IgD-negative memory B cell (primary cell): ENCODE measurements at regions not wholly inside any gene's neighbourhood (a gene's known extent, or its start where the extent isn't known, plus 50 kb on each side); places are given as distances from the start of the nearest gene placed in this dataset.

Experiments used
- H3K27ac Mint-ChIP-seq, 3 donors: one replicate each; pipeline ENCODE4 v1.8.0; 2020 to 2022; ENCODE audit warnings: mild to moderate bottlenecking in 3 of 3, mixed read lengths in 3 of 3, moderate library complexity in 1 of 3
- H3K27me3 Mint-ChIP-seq: one replicate; pipeline ENCODE4 v1.8.0; 2021; ENCODE audit warnings: mixed read lengths
- H3K36me3 Mint-ChIP-seq: one replicate; pipeline ENCODE4 v1.8.0; 2020; ENCODE audit warnings: mild to moderate bottlenecking, mixed read lengths
- H3K4me1 Mint-ChIP-seq, 3 donors: one replicate each; pipeline ENCODE4 v1.8.0; 2020 to 2022; ENCODE audit warnings: mixed read lengths in 3 of 3, mild to moderate bottlenecking in 1 of 3
- H3K4me3 Mint-ChIP-seq, 4 donors: one replicate each; pipeline ENCODE4 v1.8.0; 2020 to 2022; ENCODE audit warnings: mild to moderate bottlenecking in 4 of 4, mixed read lengths in 4 of 4, moderate library complexity in 3 of 4
- H3K9me3 Mint-ChIP-seq, 3 donors: one replicate each; pipeline ENCODE4 v1.8.0; 2020 to 2021; ENCODE audit warnings: mixed read lengths in 3 of 3, mild to moderate bottlenecking in 1 of 3

DNA sequence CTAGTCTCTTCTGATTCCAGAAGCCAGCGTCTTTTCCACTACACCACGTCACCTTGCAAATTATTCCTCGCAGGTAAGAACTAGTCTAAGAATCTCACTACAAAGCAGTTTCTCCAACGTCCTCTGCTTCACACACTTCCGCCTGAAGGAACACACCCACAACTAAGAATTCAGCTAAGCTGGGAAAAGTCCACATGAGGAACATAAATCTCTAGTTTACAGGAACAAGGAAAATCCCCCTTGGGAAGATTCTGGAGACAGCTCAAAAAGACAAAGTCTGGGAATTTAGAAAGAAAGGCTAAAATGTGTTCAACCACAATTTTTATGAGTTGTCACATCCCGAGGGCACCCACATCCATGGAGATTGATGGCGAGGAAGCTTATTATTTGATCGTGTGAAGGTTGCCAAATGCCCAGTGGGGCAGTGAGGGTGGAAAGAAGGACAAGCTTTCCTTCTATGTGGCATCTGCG is 780.2 kb upstream of the TBX3 start:
- peaks cover 0 to 5% (median 4%) of the 10 kb centered on the region in 3 donors for H3K9me3 Mint-ChIP-seq
- no peaks in the 10 kb centered on the region for H3K4me1 Mint-ChIP-seq
- no peaks in the 10 kb centered on the region for H3K36me3 Mint-ChIP-seq
- no peak overlapping the region for H3K27ac Mint-ChIP-seq
- H3K4me3 Mint-ChIP-seq: no peak overlapping the region
- H3K27me3 Mint-ChIP-seq: peaks cover 2% of the 10 kb centered on the region

DNA sequence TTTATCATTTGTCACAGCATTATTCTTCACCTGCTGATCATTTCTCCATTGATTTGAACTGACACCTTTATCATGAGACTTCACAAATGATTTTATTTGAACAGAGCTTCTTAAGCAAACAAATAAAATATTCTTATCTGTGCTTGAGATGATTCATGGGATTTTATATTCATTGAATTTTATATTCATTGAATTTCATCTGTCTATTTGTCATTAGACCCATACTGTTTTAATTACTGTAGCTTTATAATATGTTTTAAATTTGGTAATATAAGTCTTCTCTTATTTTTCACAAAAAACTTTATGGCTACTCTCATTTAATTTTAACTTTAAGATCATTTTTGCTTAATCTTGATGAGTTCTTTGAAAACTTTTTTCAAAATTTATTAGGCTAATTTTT is 777.4 kb upstream of the TBX3 start:
- Mint-ChIP-seq H3K9me3 (peaks cover 0 to 17% (median 7%) of the 10 kb centered on the region in 3 donors), H3K36me3 (no peaks in the 10 kb centered on the region), H3K27ac (no peak overlapping the region), H3K4me3 (no peak overlapping the region), H3K27me3 (peaks cover 2% of the 10 kb centered on the region), H3K4me1 (no peaks in the 10 kb centered on the region)

DNA sequence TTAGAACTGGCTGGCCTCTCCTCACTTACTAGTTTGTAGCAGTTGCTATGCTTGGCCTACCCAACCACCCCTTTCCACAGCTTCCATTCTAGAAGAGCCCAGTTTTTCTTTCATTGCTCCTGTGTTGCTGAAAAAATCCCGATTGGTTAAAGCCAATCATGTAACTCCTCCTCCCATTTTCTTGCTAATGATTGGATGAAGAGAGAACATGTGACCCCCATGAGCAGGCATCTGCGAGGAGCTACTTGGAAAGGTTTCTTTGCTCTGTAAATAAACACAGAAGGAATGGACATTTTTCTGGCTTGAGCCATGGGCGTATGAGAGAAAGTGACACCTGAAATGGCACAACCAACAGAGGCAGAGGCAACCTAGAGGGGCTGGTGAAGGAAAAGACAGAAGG is 773.8 kb upstream of the TBX3 start:
- Mint-ChIP-seq H3K4me1 (no peaks in the 10 kb centered on the region), H3K9me3 (peaks cover 0 to 22% (median 7%) of the 10 kb centered on the region in 3 donors), H3K36me3 (no peaks in the 10 kb centered on the region), H3K27me3 (peaks cover 2% of the 10 kb centered on the region), H3K27ac (no peak overlapping the region), H3K4me3 (no peak overlapping the region)

- peaks cover 9% of the 10 kb centered on the region for H3K27me3 Mint-ChIP-seq
- H3K4me3 Mint-ChIP-seq: peak overlapping the region in 1 of 4 donors; percentile 24
- no peaks in the 10 kb centered on the region for H3K36me3 Mint-ChIP-seq
- H3K27ac Mint-ChIP-seq: no peak overlapping the region
- peaks cover 0 to 22% (median 7%) of the 10 kb centered on the region in 3 donors for H3K9me3 Mint-ChIP-seq
- H3K4me1 Mint-ChIP-seq: peaks cover 0 to 2% (median 0%) of the 10 kb centered on the region in 3 donors
These were observed 773.1 kb upstream of the TBX3 start for GRCh38 chr12:115456946-115457689.

DNA sequence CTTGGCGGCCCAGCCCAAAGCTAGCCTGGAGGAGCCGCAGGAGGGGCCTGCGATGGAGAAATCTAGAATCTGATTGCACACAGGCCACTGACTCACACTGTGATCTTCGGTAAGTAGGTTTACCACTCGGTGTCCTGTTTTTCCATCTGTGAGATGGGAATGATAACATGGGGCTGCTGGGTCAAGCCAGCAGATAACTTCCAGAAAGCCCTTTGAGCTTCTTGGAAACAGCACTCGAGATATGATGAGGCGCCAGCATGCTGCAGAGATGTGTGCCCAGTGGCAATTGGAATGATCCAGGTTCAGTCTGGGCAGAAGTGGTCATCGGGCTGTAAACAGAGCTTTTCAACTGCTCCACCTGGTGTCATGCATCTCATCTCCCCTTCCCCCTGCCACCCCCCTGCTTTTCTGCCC is 771.3 kb upstream of the TBX3 start:
- H3K4me1 Mint-ChIP-seq: peaks cover 0 to 7% (median 2%) of the 10 kb centered on the region in 3 donors
- H3K9me3 Mint-ChIP-seq: peaks cover 0 to 18% (median 4%) of the 10 kb centered on the region in 3 donors
- H3K4me3 Mint-ChIP-seq: no peak overlapping the region
- H3K36me3 Mint-ChIP-seq: no peaks in the 10 kb centered on the region
- peaks cover 17% of the 10 kb centered on the region for H3K27me3 Mint-ChIP-seq
- no peak overlapping the region for H3K27ac Mint-ChIP-seq

- peaks cover 22% of the 10 kb centered on the region for H3K27me3 Mint-ChIP-seq
- no peaks in the 10 kb centered on the region for H3K36me3 Mint-ChIP-seq
- no peak overlapping the region for H3K4me3 Mint-ChIP-seq
- peaks cover 0 to 7% (median 2%) of the 10 kb centered on the region in 3 donors for H3K4me1 Mint-ChIP-seq
- H3K9me3 Mint-ChIP-seq: peaks cover 0 to 14% (median 0%) of the 10 kb centered on the region in 3 donors
- H3K27ac Mint-ChIP-seq: peak overlapping the region in 1 of 3 donors; percentile 47
These were observed 768.8 kb upstream of the TBX3 start for GRCh38 chr12:115452751-115453281.

- H3K27me3 Mint-ChIP-seq: peaks cover 22% of the 10 kb centered on the region
- H3K36me3 Mint-ChIP-seq: no peaks in the 10 kb centered on the region
- H3K9me3 Mint-ChIP-seq: peaks cover 0 to 7% (median 0%) of the 10 kb centered on the region in 3 donors
- peak overlapping the region in 3 of 4 donors; percentile 46 to 80 (median 50) for H3K4me3 Mint-ChIP-seq
- no peak overlapping the region for H3K27ac Mint-ChIP-seq
- peaks cover 0 to 7% (median 2%) of the 10 kb centered on the region in 3 donors for H3K4me1 Mint-ChIP-seq
These were observed 768.1 kb upstream of the TBX3 start for GRCh38 chr12:115451780-115452736.

GRCh38 chr12:115451151-115451779 is 767.3 kb upstream of the TBX3 start:
- no peak overlapping the region for H3K27ac Mint-ChIP-seq
- peak overlapping the region in 3 of 4 donors; percentile 25 to 47 (median 46) for H3K4me3 Mint-ChIP-seq
- H3K9me3 Mint-ChIP-seq: peaks cover 0 to 4% (median 0%) of the 10 kb centered on the region in 3 donors
- H3K4me1 Mint-ChIP-seq: peaks cover 0 to 7% (median 2%) of the 10 kb centered on the region in 3 donors
- H3K36me3 Mint-ChIP-seq: no peaks in the 10 kb centered on the region
- peaks cover 22% of the 10 kb centered on the region for H3K27me3 Mint-ChIP-seq

GRCh38 chr12:115450710-115451109 is 766.7 kb upstream of the TBX3 start:
- Mint-ChIP-seq H3K4me1 (peaks cover 0 to 7% (median 2%) of the 10 kb centered on the region in 3 donors), H3K4me3 (peak overlapping the region in 2 of 4 donors; percentile 47 to 76), H3K27ac (no peak overlapping the region), H3K36me3 (no peaks in the 10 kb centered on the region), H3K27me3 (peaks cover 22% of the 10 kb centered on the region), H3K9me3 (no peaks in the 10 kb centered on the region)

- Mint-ChIP-seq H3K36me3 (no peaks in the 10 kb centered on the region), H3K4me1 (peaks cover 0 to 7% (median 2%) of the 10 kb centered on the region in 3 donors), H3K9me3 (no peaks in the 10 kb centered on the region), H3K4me3 (no peak overlapping the region), H3K27me3 (peaks cover 22% of the 10 kb centered on the region), H3K27ac (no peak overlapping the region)
These were observed 766.0 kb upstream of the TBX3 start for GRCh38 chr12:115450017-115450416.

DNA sequence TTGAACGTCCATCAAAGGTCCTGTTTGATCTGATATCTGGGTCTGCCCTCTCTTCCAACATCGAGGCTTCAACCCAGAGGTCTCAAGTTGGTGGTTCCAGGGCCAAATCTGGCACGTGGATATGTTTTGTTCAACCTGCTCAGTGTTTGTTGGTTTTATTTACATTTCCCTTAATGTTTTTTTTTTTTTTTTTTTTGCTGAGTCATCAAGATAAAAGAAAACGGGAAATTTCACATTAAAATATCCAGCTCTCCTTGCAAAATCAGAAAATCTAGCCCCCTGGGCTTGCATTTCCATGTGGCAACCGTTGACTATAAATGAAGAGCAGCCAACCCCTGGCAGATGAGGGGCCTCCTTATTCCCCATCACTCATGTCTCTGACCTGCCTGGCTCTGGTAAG is 765.6 kb upstream of the TBX3 start:
- Mint-ChIP-seq H3K4me1 (peaks cover 0 to 7% (median 2%) of the 10 kb centered on the region in 3 donors), H3K27ac (no peak overlapping the region)

DNA sequence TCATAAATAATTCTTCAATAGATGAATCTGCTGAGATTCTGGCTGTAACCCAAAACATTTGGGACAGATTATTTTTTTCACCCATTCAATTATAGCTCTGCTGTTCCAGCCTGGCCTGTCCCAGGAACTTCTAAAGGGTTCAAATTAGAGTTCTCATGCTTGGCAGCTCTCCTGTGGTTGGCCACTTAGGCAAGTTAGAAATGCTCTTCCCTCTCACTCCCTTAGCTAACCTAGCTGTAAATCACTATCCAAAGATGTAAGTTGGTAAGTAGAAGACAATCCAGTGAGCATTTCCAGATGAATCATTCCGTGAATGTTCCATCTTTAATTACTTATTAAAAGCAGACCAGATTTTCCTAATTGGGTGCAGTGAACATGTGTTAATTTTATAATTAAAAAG is 760.4 kb upstream of the TBX3 start:
- Mint-ChIP-seq H3K4me3 (no peak overlapping the region), H3K27ac (no peak overlapping the region), H3K9me3 (peaks cover 0 to 2% (median 0%) of the 10 kb centered on the region in 3 donors), H3K4me1 (no peaks in the 10 kb centered on the region), H3K27me3 (peaks cover 2% of the 10 kb centered on the region), H3K36me3 (no peaks in the 10 kb centered on the region)

More for the DNA sequence above, 765.6 kb upstream of the TBX3 start:
- Mint-ChIP-seq H3K9me3 (no peaks in the 10 kb centered on the region), H3K4me3 (no peak overlapping the region), H3K36me3 (no peaks in the 10 kb centered on the region), H3K27me3 (peaks cover 22% of the 10 kb centered on the region)

GRCh38 chr12:115443351-115443938 is 759.5 kb upstream of the TBX3 start:
- no peaks in the 10 kb centered on the region for H3K4me1 Mint-ChIP-seq
- no peak overlapping the region for H3K4me3 Mint-ChIP-seq
- H3K27me3 Mint-ChIP-seq: no peaks in the 10 kb centered on the region
- H3K9me3 Mint-ChIP-seq: peaks cover 0 to 4% (median under 1%) of the 10 kb centered on the region in 3 donors
- no peak overlapping the region for H3K27ac Mint-ChIP-seq
- H3K36me3 Mint-ChIP-seq: no peaks in the 10 kb centered on the region

DNA sequence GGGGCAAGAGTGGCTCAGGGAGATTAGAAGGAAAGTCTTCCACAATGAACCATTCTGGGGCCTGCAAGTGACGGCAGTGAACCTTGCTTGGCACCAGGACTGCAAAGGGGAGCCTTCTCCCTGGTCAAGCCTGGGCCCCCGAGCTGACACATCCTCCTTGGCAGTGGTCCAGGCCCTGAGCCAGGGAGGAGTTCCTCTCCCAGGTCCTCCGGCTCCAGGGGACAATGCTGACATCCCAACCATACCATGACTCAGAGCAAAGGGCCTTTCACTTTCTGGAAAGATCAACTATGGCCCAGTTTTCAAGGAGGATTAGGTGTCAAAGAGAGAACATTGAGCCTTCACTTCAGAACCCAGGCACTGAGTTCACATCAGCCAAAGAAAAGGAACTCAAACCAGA is 756.5 kb upstream of the TBX3 start:
- H3K9me3 Mint-ChIP-seq: peaks cover 4 to 5% (median 4%) of the 10 kb centered on the region in 3 donors
- no peak overlapping the region for H3K27ac Mint-ChIP-seq
- no peak overlapping the region for H3K4me3 Mint-ChIP-seq
- H3K36me3 Mint-ChIP-seq: no peaks in the 10 kb centered on the region
- H3K4me1 Mint-ChIP-seq: no peaks in the 10 kb centered on the region
- no peaks in the 10 kb centered on the region for H3K27me3 Mint-ChIP-seq
